ENCODE measurements at regions not wholly inside any gene's neighbourhood (a gene's known extent, or its start where the extent isn't known, plus 50 kb on each side); places are given as distances from the start of the nearest gene placed in this dataset.

GRCh38 chr14:38948576-38948975, 154.5 kb downstream of the SEC23A start:
- in situ Hi-C loops (cut with HindIII; ENCODE audit: low pct_unique_long_range_greater_than_20kb, low sequenced_read_pairs) (no loop called here), intact Hi-C loops (cut with micrococcal nuclease; ENCODE audit: unreplicated experiment) (no loop called here)
- H3K36me3 ChIP-seq (ENCODE audit: control insufficient read depth, insufficient read depth, low read length), result no peaks in the 10 kb centered on the region
- ATAC-seq (no peak), DNase-seq (ENCODE audit: low read depth, low spot score) (no peak)
- no peak overlapping the region for H3K4me3 ChIP-seq (ENCODE audit: low read depth in 2 of 2, low read length in 2 of 2)
- BruUV-seq (replicated peaks), result no TSS peak
- ChIA-PET POLR2A (no interaction called here), CTCF (no interaction called here)
- TF ChIP-seq TCF7L2 (IDR thresholded peaks at IDR 0.05; ENCODE audit: low read depth, low read length) (no peak), POLR2AphosphoS5 (IDR thresholded peaks at IDR 0.05; ENCODE audit: low read depth, low read length) (no peak), SIN3A (IDR thresholded peaks at IDR 0.05; ENCODE audit: borderline replicate concordance, insufficient read depth, low read depth, low read length) (no peak), REST (IDR thresholded peaks at IDR 0.05; ENCODE audit: insufficient read depth in 1 of 2, low read depth in 2 of 2, low read length in 1 of 2) (no peak)
- TF ChIP-seq, protein P1, sequence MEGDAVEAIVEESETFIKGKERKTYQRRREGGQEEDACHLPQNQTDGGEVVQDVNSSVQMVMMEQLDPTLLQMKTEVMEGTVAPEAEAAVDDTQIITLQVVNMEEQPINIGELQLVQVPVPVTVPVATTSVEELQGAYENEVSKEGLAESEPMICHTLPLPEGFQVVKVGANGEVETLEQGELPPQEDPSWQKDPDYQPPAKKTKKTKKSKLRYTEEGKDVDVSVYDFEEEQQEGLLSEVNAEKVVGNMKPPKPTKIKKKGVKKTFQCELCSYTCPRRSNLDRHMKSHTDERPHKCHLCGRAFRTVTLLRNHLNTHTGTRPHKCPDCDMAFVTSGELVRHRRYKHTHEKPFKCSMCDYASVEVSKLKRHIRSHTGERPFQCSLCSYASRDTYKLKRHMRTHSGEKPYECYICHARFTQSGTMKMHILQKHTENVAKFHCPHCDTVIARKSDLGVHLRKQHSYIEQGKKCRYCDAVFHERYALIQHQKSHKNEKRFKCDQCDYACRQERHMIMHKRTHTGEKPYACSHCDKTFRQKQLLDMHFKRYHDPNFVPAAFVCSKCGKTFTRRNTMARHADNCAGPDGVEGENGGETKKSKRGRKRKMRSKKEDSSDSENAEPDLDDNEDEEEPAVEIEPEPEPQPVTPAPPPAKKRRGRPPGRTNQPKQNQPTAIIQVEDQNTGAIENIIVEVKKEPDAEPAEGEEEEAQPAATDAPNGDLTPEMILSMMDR (IDR thresholded peaks at IDR 0.05), result no peak
- no peaks in the 10 kb centered on the region for H3K9me3 ChIP-seq (ENCODE audit: control insufficient read depth, insufficient read depth, low read depth, low read length)
- no peaks in the 10 kb centered on the region for H3K27me3 ChIP-seq (ENCODE audit: control insufficient read depth, insufficient read depth, low read length)
- H3K4me1 ChIP-seq (ENCODE audit: control insufficient read depth, insufficient read depth, low read length), result no peaks in the 10 kb centered on the region
- no peak overlapping the region for H3K27ac ChIP-seq (ENCODE audit: low read length)

GRCh38 chr14:38948171-38948570, 154.9 kb downstream of the SEC23A start:
- ATAC-seq, result no peak

More at GRCh38 chr14:38948171-38948570, 154.9 kb downstream of the SEC23A start:
- CTCF ChIA-PET, result no interaction called here
- in situ Hi-C loops (cut with HindIII; ENCODE audit: low pct_unique_long_range_greater_than_20kb, low sequenced_read_pairs), result no loop called here
- H3K4me1 ChIP-seq (ENCODE audit: control insufficient read depth, insufficient read depth, low read length), result no peaks in the 10 kb centered on the region
- no peaks in the 10 kb centered on the region for H3K9me3 ChIP-seq (ENCODE audit: control insufficient read depth, insufficient read depth, low read depth, low read length)
- no peak for DNase-seq (ENCODE audit: low read depth, low spot score)
- H3K27ac ChIP-seq (ENCODE audit: low read length), result no peak overlapping the region
- H3K4me3 ChIP-seq (ENCODE audit: low read depth in 2 of 2, low read length in 2 of 2), result no peak overlapping the region
- no peaks in the 10 kb centered on the region for H3K27me3 ChIP-seq (ENCODE audit: control insufficient read depth, insufficient read depth, low read length)
- POLR2A ChIA-PET, result no interaction called here
- intact Hi-C loops (cut with micrococcal nuclease; ENCODE audit: unreplicated experiment), result no loop called here
- TF ChIP-seq REST (IDR thresholded peaks at IDR 0.05; ENCODE audit: insufficient read depth in 1 of 2, low read depth in 2 of 2, low read length in 1 of 2), result no peak
- no peak for TF ChIP-seq SIN3A (IDR thresholded peaks at IDR 0.05; ENCODE audit: borderline replicate concordance, insufficient read depth, low read depth, low read length)
- no peak for TF ChIP-seq POLR2AphosphoS5 (IDR thresholded peaks at IDR 0.05; ENCODE audit: low read depth, low read length)
- no peak for TF ChIP-seq TCF7L2 (IDR thresholded peaks at IDR 0.05; ENCODE audit: low read depth, low read length)
- TF ChIP-seq, protein P1 (IDR thresholded peaks at IDR 0.05), result no peak
- BruUV-seq (replicated peaks), result no TSS peak
- H3K36me3 ChIP-seq (ENCODE audit: control insufficient read depth, insufficient read depth, low read length), result no peaks in the 10 kb centered on the region

Measured in Panc1 (cell line).